ENCODE measurements at regions not wholly inside any gene's neighbourhood (a gene's known extent, or its start where the extent isn't known, plus 50 kb on each side); places are given as distances from the start of the nearest gene placed in this dataset.

- no peak overlapping the region for H3K27ac ChIP-seq (ENCODE audit: extremely low read depth, low read depth, low read length)
- H3K4me1 ChIP-seq (ENCODE audit: control insufficient read depth, insufficient read depth, low read length): no peaks in the 10 kb centered on the region
- CTCF ChIA-PET: no interaction called here
- POLR2A ChIA-PET: no interaction called here
- TF ChIP-seq ZNF837 (tag by site-specific recombination; IDR thresholded peaks at IDR 0.05): no peak
- TF ChIP-seq ZNF530 (tag by site-specific recombination; IDR thresholded peaks at IDR 0.05; ENCODE audit: low read depth): no peak
- TF ChIP-seq ZNF391 (tag by site-specific recombination; IDR thresholded peaks at IDR 0.05; ENCODE audit: borderline replicate concordance, low read depth): no peak
- TF ChIP-seq ATF2 (tag by site-specific recombination; IDR thresholded peaks at IDR 0.05; ENCODE audit: low read depth): no peak
- TF ChIP-seq ZBTB17 (tag by site-specific recombination; IDR thresholded peaks at IDR 0.05): no peak
- no peak for TF ChIP-seq ZNF48 (tag by site-specific recombination; IDR thresholded peaks at IDR 0.05)
- TF ChIP-seq HOXC10 (CRISPR knock-in tag; IDR thresholded peaks at IDR 0.05): no peak
- no peak for TF ChIP-seq ZNF37A (tag by site-specific recombination; IDR thresholded peaks at IDR 0.05)
- TF ChIP-seq ZNF133 (tag by site-specific recombination; IDR thresholded peaks at IDR 0.05): no peak
- no peak for TF ChIP-seq YY1 (tag by site-specific recombination; IDR thresholded peaks at IDR 0.05)
- no peaks in the 10 kb centered on the region for H3K9me3 ChIP-seq (ENCODE audit: control insufficient read depth, insufficient read depth, low read depth, low read length)
- no peaks in the 10 kb centered on the region for H3K36me3 ChIP-seq (ENCODE audit: control insufficient read depth in 2 of 2, insufficient read depth in 1 of 2, low read length in 2 of 2)
- no peak overlapping the region for H3K4me3 ChIP-seq (ENCODE audit: low read depth, low read length)
These were observed 545.2 kb downstream of the MRPL39 start for GRCh38 chr21:25062061-25062460.

- Histone ChIP-seq H3K27ac (ENCODE audit: extremely low read depth, low read depth, low read length) (no peak overlapping the region), H3K4me3 (ENCODE audit: low read depth, low read length) (no peak overlapping the region), H3K9me3 (ENCODE audit: control insufficient read depth, insufficient read depth, low read depth, low read length) (no peaks in the 10 kb centered on the region), H3K4me1 (ENCODE audit: control insufficient read depth, insufficient read depth, low read length) (no peaks in the 10 kb centered on the region), H3K36me3 (ENCODE audit: control insufficient read depth in 2 of 2, insufficient read depth in 1 of 2, low read length in 2 of 2) (no peaks in the 10 kb centered on the region)
- POLR2A ChIA-PET: no interaction called here
- TF ChIP-seq ZNF202 (tag by site-specific recombination; IDR thresholded peaks at IDR 0.05; ENCODE audit: borderline replicate concordance) (no peak), ZBTB17 (tag by site-specific recombination; IDR thresholded peaks at IDR 0.05) (no peak), ZNF704 (tag by site-specific recombination; IDR thresholded peaks at IDR 0.05) (no peak), ZBTB44 (tag by site-specific recombination; IDR thresholded peaks at IDR 0.05) (no peak), PRDM2 (tag by site-specific recombination; IDR thresholded peaks at IDR 0.05; ENCODE audit: borderline replicate concordance) (no peak), ZEB2 (tag by site-specific recombination; IDR thresholded peaks at IDR 0.05) (no peak), ZNF2 (tag by site-specific recombination; IDR thresholded peaks at IDR 0.05) (no peak), ELK4 (IDR thresholded peaks at IDR 0.05; ENCODE audit: borderline replicate concordance, low read depth, low read length) (no peak), ZNF133 (tag by site-specific recombination; IDR thresholded peaks at IDR 0.05) (no peak), ZFP3 (tag by site-specific recombination; IDR thresholded peaks at IDR 0.05; ENCODE audit: low read depth) (no peak), ZNF24 (tag by site-specific recombination; IDR thresholded peaks at IDR 0.05) (no peak)
- CTCF ChIA-PET: no interaction called here
These were observed 552.6 kb downstream of the MRPL39 start for GRCh38 chr21:25054689-25055088.

All from HEK293 (cell line).